ENCODE measurements at regions not wholly inside any gene's neighbourhood (a gene's known extent, or its start where the extent isn't known, plus 50 kb on each side); places are given as distances from the start of the nearest gene placed in this dataset.
"Not testable (repeated sequence)": the region's sequence is repeated elsewhere in the genome, so short reads cannot be mapped to it uniquely, and the experiment has no call there.

- Histone ChIP-seq H3K27ac (no peak overlapping the region), H3K27me3 (ENCODE audit: low read depth) (no peaks in the 10 kb centered on the region), H3K4me3 (no peak overlapping the region), H3K4me1 (no peaks in the 10 kb centered on the region), H3K9me3 (no peaks in the 10 kb centered on the region), H3K36me3 (no peaks in the 10 kb centered on the region)
- intact Hi-C loops (cut with DNase I) = no loop called here
- no peak for ATAC-seq
- no peak for TF ChIP-seq CTCF (IDR thresholded peaks at IDR 0.05)
- DNase-seq = no peak
These were observed 735.1 kb upstream of the DIAPH2 start for GRCh38 chrX:95949588-95949987.

- H3K27ac ChIP-seq = no peak overlapping the region
- intact Hi-C loops (cut with DNase I) = no loop called here
- H3K4me3 ChIP-seq = no peak overlapping the region
- H3K9me3 ChIP-seq = no peaks in the 10 kb centered on the region
- ATAC-seq = no peak
- no peaks in the 10 kb centered on the region for H3K27me3 ChIP-seq (ENCODE audit: low read depth)
- DNase-seq = no peak
- no peaks in the 10 kb centered on the region for H3K36me3 ChIP-seq
- TF ChIP-seq CTCF (IDR thresholded peaks at IDR 0.05) = no peak
- no peaks in the 10 kb centered on the region for H3K4me1 ChIP-seq
These were observed 734.0 kb upstream of the DIAPH2 start for GRCh38 chrX:95950679-95951078.

DNA sequence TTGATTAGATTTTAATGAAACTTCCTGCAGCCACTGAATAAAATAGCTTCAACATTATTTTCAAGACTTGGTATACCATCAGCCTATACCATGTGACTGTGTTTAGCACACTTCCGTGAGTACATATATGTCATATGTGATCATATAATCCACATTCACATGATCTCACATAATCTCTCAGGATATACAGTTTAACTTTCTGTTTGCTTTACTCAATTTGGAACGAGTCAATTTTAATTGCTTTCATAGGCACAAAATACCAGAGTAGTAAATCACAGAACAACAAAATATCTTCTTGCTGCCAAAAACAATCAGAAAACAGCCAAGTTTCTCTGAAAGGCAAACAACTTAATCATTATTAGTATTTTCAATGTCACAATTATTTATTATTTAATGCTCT, 731.1 kb upstream of the DIAPH2 start:
- no peaks in the 10 kb centered on the region for H3K36me3 ChIP-seq
- intact Hi-C loops (cut with DNase I) = no loop called here
- no peak overlapping the region for H3K4me3 ChIP-seq
- no peak for ATAC-seq
- H3K27me3 ChIP-seq (ENCODE audit: low read depth) = no peaks in the 10 kb centered on the region
- no peak for TF ChIP-seq CTCF (IDR thresholded peaks at IDR 0.05)
- no peaks in the 10 kb centered on the region for H3K4me1 ChIP-seq
- H3K27ac ChIP-seq = no peak overlapping the region
- H3K9me3 ChIP-seq = no peaks in the 10 kb centered on the region
- DNase-seq = no peak

DNA sequence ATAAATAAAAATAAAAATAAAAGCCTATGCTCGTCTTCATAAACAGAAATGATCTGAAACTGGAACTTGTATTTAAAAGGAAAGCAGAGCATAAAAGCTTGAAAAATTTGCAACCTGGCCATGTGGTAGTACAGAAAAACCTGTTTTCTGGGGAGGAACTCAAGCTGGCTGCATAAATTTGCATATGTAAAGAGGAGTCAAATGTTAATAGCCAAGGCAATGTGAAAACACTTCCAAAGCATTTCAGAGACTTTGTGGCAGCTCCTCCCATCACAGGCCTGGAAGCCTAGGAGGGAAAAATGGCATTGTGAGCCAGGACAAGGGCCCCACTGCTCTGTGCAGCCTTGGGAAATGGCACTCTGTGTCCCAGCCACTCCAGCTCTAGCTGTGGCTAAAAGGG, 727.9 kb upstream of the DIAPH2 start:
- no peaks in the 10 kb centered on the region for H3K9me3 ChIP-seq
- no peak for ATAC-seq
- no peaks in the 10 kb centered on the region for H3K27me3 ChIP-seq (ENCODE audit: low read depth)
- H3K27ac ChIP-seq = no peak overlapping the region
- DNase-seq = no peak
- intact Hi-C loops (cut with DNase I) = no loop called here
- no peaks in the 10 kb centered on the region for H3K4me1 ChIP-seq
- no peak overlapping the region for H3K4me3 ChIP-seq
- no peak for TF ChIP-seq CTCF (IDR thresholded peaks at IDR 0.05)
- no peaks in the 10 kb centered on the region for H3K36me3 ChIP-seq

DNA sequence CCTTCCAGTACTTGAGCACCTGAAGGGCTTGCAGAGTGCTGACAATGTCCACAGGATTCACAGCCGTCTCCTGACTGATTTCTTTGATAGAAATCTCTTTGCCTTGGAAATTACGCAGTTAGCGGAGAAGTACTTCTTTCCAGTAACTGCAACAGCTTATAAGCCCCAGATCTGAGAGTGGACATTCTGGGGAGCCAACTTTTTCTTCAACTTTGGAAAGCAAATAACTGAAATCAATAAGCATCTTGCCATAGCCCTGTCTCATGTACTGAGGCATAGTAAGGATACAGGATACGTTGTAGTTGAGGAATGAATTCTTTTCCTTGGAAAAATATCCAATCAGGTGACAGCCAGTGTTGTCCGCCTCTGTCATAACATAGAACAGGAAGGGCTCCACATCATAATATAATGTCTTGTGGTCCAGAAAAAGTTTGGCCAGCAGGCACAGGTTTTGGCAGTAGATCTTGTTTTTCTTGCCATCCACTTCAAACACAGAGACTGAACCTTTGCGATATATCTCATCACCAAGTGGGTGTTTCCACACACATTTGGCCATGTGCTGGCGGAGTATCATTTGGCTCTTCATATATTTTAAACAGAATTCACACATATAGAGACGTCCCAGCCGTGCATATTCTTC, 711.1 kb upstream of the DIAPH2 start:
- H3K4me1 ChIP-seq; DNase-seq; H3K27ac ChIP-seq; H3K36me3 ChIP-seq; H3K4me3 ChIP-seq; H3K27me3 ChIP-seq (ENCODE audit: low read depth); intact Hi-C loops (cut with DNase I); H3K9me3 ChIP-seq; ATAC-seq: not testable (repeated sequence)

DNA sequence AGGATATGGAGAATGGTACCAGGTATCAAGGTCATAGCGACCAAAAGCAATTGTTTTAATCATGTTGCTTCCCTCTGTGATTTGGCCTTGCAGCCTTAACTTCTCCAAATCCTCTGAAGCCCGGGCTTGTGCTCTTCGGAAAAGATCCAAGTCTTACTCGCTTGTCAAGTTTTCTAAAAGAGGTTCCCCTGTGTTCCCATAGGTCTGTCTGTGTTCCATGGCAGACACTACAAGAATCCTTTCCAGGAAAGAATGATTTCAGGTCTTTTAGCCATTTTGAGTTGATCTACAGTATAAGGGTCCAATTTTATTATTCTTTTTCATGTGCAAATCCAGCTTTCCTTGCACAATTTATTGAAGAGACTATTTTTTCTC, 710.6 kb upstream of the DIAPH2 start:
- no peaks in the 10 kb centered on the region for H3K9me3 ChIP-seq
- no peak overlapping the region for H3K27ac ChIP-seq
- no peak for ATAC-seq
- no peaks in the 10 kb centered on the region for H3K4me1 ChIP-seq
- H3K36me3 ChIP-seq = no peaks in the 10 kb centered on the region
- intact Hi-C loops (cut with DNase I) = no loop called here
- no peaks in the 10 kb centered on the region for H3K27me3 ChIP-seq (ENCODE audit: low read depth)
- no peak for TF ChIP-seq CTCF (IDR thresholded peaks at IDR 0.05)
- H3K4me3 ChIP-seq = no peak overlapping the region
- DNase-seq = no peak
